ENCODE measurements at regions not wholly inside any gene's neighbourhood (a gene's known extent, or its start where the extent isn't known, plus 50 kb on each side); places are given as distances from the start of the nearest gene placed in this dataset.

GRCh38 chr5:44233691-44234090, 155.5 kb downstream of the FGF10 start:
- Histone ChIP-seq H3K27me3 (replicated peaks; ENCODE audit: insufficient read depth) (no peaks in the 10 kb centered on the region), H3K9me3 (no peaks in the 10 kb centered on the region), H3K27ac (no peak overlapping the region), H3K4me1 (replicated peaks) (no peaks in the 10 kb centered on the region), H3K36me3 (no peaks in the 10 kb centered on the region), H3K4me3 (no peak overlapping the region)
- WGBS: 70% methylated on average over 2 of the region's 2 CpGs
- no peak for DNase-seq (ENCODE audit: low spot score)
- no peak for TF ChIP-seq POLR2A (IDR thresholded peaks at IDR 0.05)
- TF ChIP-seq POLR2AphosphoS5 (IDR thresholded peaks at IDR 0.05): no peak
- TF ChIP-seq CTCF (IDR thresholded peaks at IDR 0.05): no peak
- intact Hi-C loops (cut with DNase I): no loop called here

GRCh38 chr5:44225231-44226160, 163.7 kb downstream of the FGF10 start:
- Histone ChIP-seq H3K9me3 (no peaks in the 10 kb centered on the region), H3K36me3 (no peaks in the 10 kb centered on the region), H3K4me3 (no peak overlapping the region), H3K27ac (no peak overlapping the region), H3K4me1 (replicated peaks) (no peaks in the 10 kb centered on the region), H3K27me3 (replicated peaks; ENCODE audit: insufficient read depth) (no peaks in the 10 kb centered on the region)
- TF ChIP-seq POLR2AphosphoS5 (IDR thresholded peaks at IDR 0.05): no peak
- TF ChIP-seq POLR2A (IDR thresholded peaks at IDR 0.05): no peak
- no peak for TF ChIP-seq CTCF (IDR thresholded peaks at IDR 0.05)
- no peak for DNase-seq (ENCODE audit: low spot score)
- intact Hi-C loops (cut with DNase I): no loop called here
- 63% methylated on average over 8 of the region's 8 CpGs for WGBS

GRCh38 chr5:44199408-44199807, 189.8 kb downstream of the FGF10 start:
- TF ChIP-seq POLR2A (IDR thresholded peaks at IDR 0.05) (no peak), POLR2AphosphoS5 (IDR thresholded peaks at IDR 0.05) (no peak), CTCF (IDR thresholded peaks at IDR 0.05) (no peak)

GRCh38 chr5:44189255-44189654, 200.0 kb downstream of the FGF10 start:
- no peaks in the 10 kb centered on the region for H3K27me3 ChIP-seq (replicated peaks; ENCODE audit: insufficient read depth)
- H3K9me3 ChIP-seq: no peaks in the 10 kb centered on the region
- H3K4me3 ChIP-seq: no peak overlapping the region
- TF ChIP-seq POLR2AphosphoS5 (IDR thresholded peaks at IDR 0.05) (no peak), CTCF (IDR thresholded peaks at IDR 0.05) (no peak), POLR2A (IDR thresholded peaks at IDR 0.05) (no peak)
- no peak overlapping the region for H3K27ac ChIP-seq
- no peaks in the 10 kb centered on the region for H3K36me3 ChIP-seq
- no peak for DNase-seq (ENCODE audit: low spot score)
- H3K4me1 ChIP-seq (replicated peaks): no peaks in the 10 kb centered on the region
- intact Hi-C loops (cut with DNase I): no loop called here
- WGBS: 97% methylated on average over 2 of the region's 2 CpGs

More at GRCh38 chr5:44199408-44199807, 189.8 kb downstream of the FGF10 start:
- no peaks in the 10 kb centered on the region for H3K9me3 ChIP-seq
- 98% methylated on average over 1 of the region's 1 CpG for WGBS
- H3K4me1 ChIP-seq (replicated peaks): no peaks in the 10 kb centered on the region
- H3K36me3 ChIP-seq: no peaks in the 10 kb centered on the region
- no peak overlapping the region for H3K27ac ChIP-seq
- no peak for DNase-seq (ENCODE audit: low spot score)
- H3K27me3 ChIP-seq (replicated peaks; ENCODE audit: insufficient read depth): no peaks in the 10 kb centered on the region
- intact Hi-C loops (cut with DNase I): no loop called here
- H3K4me3 ChIP-seq: no peak overlapping the region

- no peaks in the 10 kb centered on the region for H3K9me3 ChIP-seq
- H3K4me1 ChIP-seq (replicated peaks): no peaks in the 10 kb centered on the region
- no peak for DNase-seq (ENCODE audit: low spot score)
- H3K36me3 ChIP-seq: no peaks in the 10 kb centered on the region
- 85% methylated on average over 3 of the region's 3 CpGs for whole genome bisulfite sequencing
- H3K4me3 ChIP-seq: no peak overlapping the region
- TF ChIP-seq CTCF (IDR thresholded peaks at IDR 0.05) (no peak), POLR2AphosphoS5 (IDR thresholded peaks at IDR 0.05) (no peak), POLR2A (IDR thresholded peaks at IDR 0.05) (no peak)
- no peaks in the 10 kb centered on the region for H3K27me3 ChIP-seq (replicated peaks; ENCODE audit: insufficient read depth)
- intact Hi-C loops (cut with DNase I): no loop called here
- H3K27ac ChIP-seq: no peak overlapping the region
Observed at GRCh38 chr5:44187973-44188372, 201.2 kb downstream of the FGF10 start.
